ENCODE measurements at regions not wholly inside any gene's neighbourhood (a gene's known extent, or its start where the extent isn't known, plus 50 kb on each side); places are given as distances from the start of the nearest gene placed in this dataset.

DNA sequence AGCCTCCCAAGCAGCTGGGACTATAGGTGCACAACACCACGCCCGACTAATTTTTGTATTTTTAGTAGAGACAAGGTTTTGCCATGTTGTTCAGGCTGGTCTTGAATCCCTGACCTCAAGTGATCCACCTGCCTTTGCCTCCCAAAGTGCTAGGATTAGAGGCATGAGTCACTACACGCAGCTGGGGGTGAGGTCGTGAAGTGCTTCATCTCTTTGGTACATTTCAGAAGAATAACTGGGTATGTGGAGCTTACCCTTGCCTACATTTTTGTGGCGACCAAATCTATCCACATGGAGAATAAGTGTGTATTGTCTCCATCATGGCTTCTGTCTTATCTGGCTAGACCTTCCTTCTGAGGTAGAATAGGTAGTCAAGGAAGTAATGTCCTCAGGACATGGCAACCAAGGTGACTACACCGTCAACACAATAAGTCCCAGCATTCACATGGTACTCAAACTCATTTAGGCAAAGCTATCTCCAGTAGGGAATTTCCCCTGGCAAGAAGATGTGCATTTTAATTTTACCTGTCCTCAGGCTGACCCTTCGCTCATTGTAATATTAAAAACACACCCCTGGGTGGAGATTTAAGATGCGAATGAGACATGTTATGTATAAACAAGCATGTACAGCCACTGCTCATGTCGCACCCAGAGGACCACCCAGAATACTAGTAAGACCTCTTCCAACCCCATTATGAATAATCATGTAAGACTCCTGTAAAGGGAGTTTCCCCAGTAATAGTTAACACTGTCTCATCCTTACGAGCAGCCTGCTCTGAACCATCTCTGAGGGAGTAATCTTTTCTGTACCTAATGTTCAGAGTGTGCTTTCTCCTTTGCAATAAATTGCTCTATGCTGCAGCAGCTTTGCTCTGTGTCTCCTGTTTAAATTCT lies 1173.2 kb downstream of the TAF11L14 start:
- no peaks in the 10 kb centered on the region for H3K4me1 ChIP-seq (replicated peaks in 1 of 2)
- H3K27me3 ChIP-seq, result no peaks in the 10 kb centered on the region
- H3K27ac ChIP-seq, result no peak overlapping the region
- TF ChIP-seq CTCF (IDR thresholded peaks at IDR 0.05), result no peak
- no peak for TF ChIP-seq POLR2A (IDR thresholded peaks at IDR 0.05)
- intact Hi-C loops (cut with DNase I), result no loop called here
- no peak overlapping the region for H3K4me3 ChIP-seq
- DNase-seq, result no peak
- 79 to 88% (median 84%) methylated on average over 10 of the region's 10 CpGs for WGBS, 4 donors
- no peaks in the 10 kb centered on the region for H3K9me3 ChIP-seq (replicated peaks in 1 of 3)
- H3K36me3 ChIP-seq (replicated peaks in 1 of 2), result no peaks in the 10 kb centered on the region

DNA sequence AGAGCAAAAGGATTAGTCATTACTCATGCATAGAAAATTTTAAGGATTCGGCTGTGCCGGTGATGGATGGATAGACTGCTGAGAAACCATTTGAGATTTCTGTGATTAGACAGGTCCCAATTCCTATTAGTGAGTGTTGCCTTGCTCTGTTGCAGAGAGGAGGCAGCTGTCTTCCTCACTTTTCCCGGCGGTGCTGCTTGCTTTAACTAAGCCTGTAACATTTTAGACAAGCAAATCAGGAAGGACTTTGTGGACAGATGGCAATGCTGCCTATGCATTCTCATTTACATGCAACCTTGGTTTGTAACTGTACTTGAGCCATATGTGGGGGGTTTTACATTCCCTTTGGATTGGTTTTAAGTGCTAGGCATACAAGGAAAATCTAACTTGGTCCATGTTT lies 1176.3 kb downstream of the CDH18 start:
- H3K4me3 ChIP-seq, result no peak overlapping the region
- WGBS, 4 donors, result 61 to 77% (median 67%) methylated on average over 4 of the region's 4 CpGs
- H3K27ac ChIP-seq, result no peak overlapping the region
- H3K27me3 ChIP-seq, result no peaks in the 10 kb centered on the region
- no peaks in the 10 kb centered on the region for H3K36me3 ChIP-seq (replicated peaks in 1 of 2)
- TF ChIP-seq CTCF (IDR thresholded peaks at IDR 0.05) (no peak), POLR2A (IDR thresholded peaks at IDR 0.05) (no peak)
- H3K4me1 ChIP-seq (replicated peaks in 1 of 2), result no peaks in the 10 kb centered on the region
- intact Hi-C loops (cut with DNase I), result no loop called here
- DNase-seq, result no peak
- H3K9me3 ChIP-seq (replicated peaks in 1 of 3), result no peaks in the 10 kb centered on the region

DNA sequence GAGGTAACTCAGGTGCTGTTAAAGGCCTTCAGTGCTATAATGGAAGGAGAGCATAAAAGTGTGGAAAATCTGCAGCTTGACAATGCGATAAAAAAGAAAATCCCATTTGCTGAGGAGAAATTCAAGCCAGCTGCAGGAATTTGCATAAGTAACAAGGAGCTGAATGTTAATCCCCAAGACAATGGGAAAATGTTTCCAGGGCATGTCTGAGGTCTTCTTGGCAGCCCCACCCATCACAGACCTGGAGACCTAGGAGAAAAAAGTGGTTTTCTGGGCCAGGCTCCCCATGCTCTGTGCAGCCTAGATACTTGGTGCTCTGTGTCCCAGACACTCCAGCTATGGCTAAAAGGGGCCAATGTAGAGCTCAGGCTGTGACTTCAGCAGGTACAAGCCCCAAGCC lies 1159.6 kb downstream of the CDH18 start:
- no peak for DNase-seq
- Histone ChIP-seq H3K27me3 (no peaks in the 10 kb centered on the region), H3K9me3 (replicated peaks in 1 of 3) (no peaks in the 10 kb centered on the region), H3K36me3 (replicated peaks in 1 of 2) (no peaks in the 10 kb centered on the region), H3K27ac (no peak overlapping the region), H3K4me3 (no peak overlapping the region), H3K4me1 (replicated peaks in 1 of 2) (no peaks in the 10 kb centered on the region)
- intact Hi-C loops (cut with DNase I), result no loop called here
- TF ChIP-seq POLR2A (IDR thresholded peaks at IDR 0.05) (no peak), CTCF (IDR thresholded peaks at IDR 0.05) (no peak)
- 94 to 98% (median 96%) methylated on average over 1 of the region's 1 CpG for WGBS, 4 donors

DNA sequence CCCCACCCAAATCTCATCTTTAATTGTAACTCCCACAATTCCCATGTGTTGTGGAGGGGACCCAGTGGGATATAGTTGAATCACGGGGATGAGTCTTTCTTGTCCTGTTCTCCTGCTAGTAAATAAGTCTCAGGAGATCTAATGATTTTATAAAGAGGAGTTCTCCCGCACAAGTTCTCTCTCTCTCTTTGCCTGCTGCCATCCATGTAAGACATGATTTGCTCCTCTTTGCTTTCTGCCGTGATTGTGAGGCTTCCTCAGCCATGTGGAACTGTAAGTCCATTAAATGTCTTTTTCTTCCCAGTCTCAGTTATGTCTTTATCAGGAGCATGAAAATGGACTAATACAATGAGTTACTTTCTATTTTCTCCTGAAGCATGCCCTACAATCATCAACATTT lies 1158.5 kb downstream of the CDH18 start:
- Histone ChIP-seq H3K4me1 (replicated peaks in 1 of 2) (no peaks in the 10 kb centered on the region), H3K9me3 (replicated peaks in 1 of 3) (no peaks in the 10 kb centered on the region), H3K4me3 (no peak overlapping the region), H3K27me3 (no peaks in the 10 kb centered on the region), H3K27ac (no peak overlapping the region), H3K36me3 (replicated peaks in 1 of 2) (no peaks in the 10 kb centered on the region)
- no peak for DNase-seq
- no peak for TF ChIP-seq POLR2A (IDR thresholded peaks at IDR 0.05)
- no peak for TF ChIP-seq CTCF (IDR thresholded peaks at IDR 0.05)
- intact Hi-C loops (cut with DNase I), result no loop called here
- 88 to 89% (median 88%) methylated on average over 3 of the region's 3 CpGs for WGBS, 4 donors

All from adrenal gland (tissue), 9 donors.